Progenitor cell of endocrine pancreas (in vitro differentiated cells): ENCODE measurements at regions not wholly inside any gene's neighbourhood (a gene's known extent, or its start where the extent isn't known, plus 50 kb on each side); places are given as distances from the start of the nearest gene placed in this dataset.

Source experiments
- DNase-seq: peaks from one replicate; pipeline ENCODE4 v3.0.0; 2021; ENCODE audit warnings: low spot score; ENCODE audit not compliant: unreplicated experiment
- H3K27ac Mint-ChIP-seq: 2 replicates; pipeline ENCODE4 v1.8.0; 2021; ENCODE audit warnings: mild to moderate bottlenecking, moderate library complexity, mixed read lengths
- H3K27me3 Mint-ChIP-seq: 2 replicates; pipeline ENCODE4 v1.8.0; 2021; ENCODE audit warnings: mixed read lengths
- H3K36me3 Mint-ChIP-seq: 2 replicates; pipeline ENCODE4 v1.8.0; 2022; ENCODE audit warnings: mixed read lengths; ENCODE audit not compliant: insufficient read depth
- H3K4me1 Mint-ChIP-seq: 2 replicates; pipeline ENCODE4 v1.8.0; 2021; ENCODE audit warnings: low read depth, mixed read lengths
- H3K4me3 Mint-ChIP-seq: 2 replicates; pipeline ENCODE4 v1.8.0; 2021; ENCODE audit warnings: low read depth, mild to moderate bottlenecking, moderate library complexity, mixed read lengths
- H3K9me3 Mint-ChIP-seq: 2 replicates; pipeline ENCODE4 v1.8.0; 2021; ENCODE audit warnings: low read depth, mixed read lengths
- TF ChIP-seq, protein P1 (sequence below): fragments of 200-600 bp; sonication (generic); IDR thresholded peaks from one replicate; pipeline ENCODE4 v1.5.0; 2021; ENCODE audit warnings: antibody characterized with exemption, mild to moderate bottlenecking; ENCODE audit not compliant: unreplicated experiment

DNA sequence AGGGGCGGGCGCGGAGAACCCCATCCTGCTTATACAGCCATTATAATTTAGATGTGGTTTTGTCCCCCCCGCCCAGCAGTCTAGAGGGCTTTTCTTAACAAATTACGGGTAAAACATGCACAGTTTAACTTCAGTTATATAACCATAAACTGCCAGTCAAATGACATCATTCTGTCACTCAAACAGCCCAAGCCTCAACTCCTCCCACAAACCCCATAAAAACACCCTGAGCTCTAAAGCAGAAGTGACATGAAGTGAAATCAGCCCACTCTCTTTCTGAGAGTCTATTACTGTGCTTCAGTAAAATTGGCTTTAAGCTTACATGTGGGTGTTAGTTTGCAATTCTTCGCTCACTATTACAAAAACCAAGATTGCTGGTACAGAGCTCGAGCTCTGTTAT lies 705.1 kb upstream of the GCFC2 start:
- no peak overlapping the region for H3K4me3 Mint-ChIP-seq
- DNase-seq = no peak
- TF ChIP-seq, protein P1, sequence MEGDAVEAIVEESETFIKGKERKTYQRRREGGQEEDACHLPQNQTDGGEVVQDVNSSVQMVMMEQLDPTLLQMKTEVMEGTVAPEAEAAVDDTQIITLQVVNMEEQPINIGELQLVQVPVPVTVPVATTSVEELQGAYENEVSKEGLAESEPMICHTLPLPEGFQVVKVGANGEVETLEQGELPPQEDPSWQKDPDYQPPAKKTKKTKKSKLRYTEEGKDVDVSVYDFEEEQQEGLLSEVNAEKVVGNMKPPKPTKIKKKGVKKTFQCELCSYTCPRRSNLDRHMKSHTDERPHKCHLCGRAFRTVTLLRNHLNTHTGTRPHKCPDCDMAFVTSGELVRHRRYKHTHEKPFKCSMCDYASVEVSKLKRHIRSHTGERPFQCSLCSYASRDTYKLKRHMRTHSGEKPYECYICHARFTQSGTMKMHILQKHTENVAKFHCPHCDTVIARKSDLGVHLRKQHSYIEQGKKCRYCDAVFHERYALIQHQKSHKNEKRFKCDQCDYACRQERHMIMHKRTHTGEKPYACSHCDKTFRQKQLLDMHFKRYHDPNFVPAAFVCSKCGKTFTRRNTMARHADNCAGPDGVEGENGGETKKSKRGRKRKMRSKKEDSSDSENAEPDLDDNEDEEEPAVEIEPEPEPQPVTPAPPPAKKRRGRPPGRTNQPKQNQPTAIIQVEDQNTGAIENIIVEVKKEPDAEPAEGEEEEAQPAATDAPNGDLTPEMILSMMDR = no peak

GRCh38 chr2:76413436-76413835 lies 702.7 kb upstream of the GCFC2 start:
- Mint-ChIP-seq H3K9me3 (no peaks in the 10 kb centered on the region), H3K4me3 (no peak overlapping the region), H3K36me3 (no peaks in the 10 kb centered on the region), H3K4me1 (no peaks in the 10 kb centered on the region), H3K27me3 (no peaks in the 10 kb centered on the region), H3K27ac (no peak overlapping the region)
- TF ChIP-seq, protein P1 = no peak
- no peak for DNase-seq

More for the DNA sequence above, 705.1 kb upstream of the GCFC2 start:
- H3K27ac Mint-ChIP-seq = no peak overlapping the region
- no peaks in the 10 kb centered on the region for H3K4me1 Mint-ChIP-seq
- H3K27me3 Mint-ChIP-seq = no peaks in the 10 kb centered on the region
- H3K9me3 Mint-ChIP-seq = no peaks in the 10 kb centered on the region
- no peaks in the 10 kb centered on the region for H3K36me3 Mint-ChIP-seq

DNA sequence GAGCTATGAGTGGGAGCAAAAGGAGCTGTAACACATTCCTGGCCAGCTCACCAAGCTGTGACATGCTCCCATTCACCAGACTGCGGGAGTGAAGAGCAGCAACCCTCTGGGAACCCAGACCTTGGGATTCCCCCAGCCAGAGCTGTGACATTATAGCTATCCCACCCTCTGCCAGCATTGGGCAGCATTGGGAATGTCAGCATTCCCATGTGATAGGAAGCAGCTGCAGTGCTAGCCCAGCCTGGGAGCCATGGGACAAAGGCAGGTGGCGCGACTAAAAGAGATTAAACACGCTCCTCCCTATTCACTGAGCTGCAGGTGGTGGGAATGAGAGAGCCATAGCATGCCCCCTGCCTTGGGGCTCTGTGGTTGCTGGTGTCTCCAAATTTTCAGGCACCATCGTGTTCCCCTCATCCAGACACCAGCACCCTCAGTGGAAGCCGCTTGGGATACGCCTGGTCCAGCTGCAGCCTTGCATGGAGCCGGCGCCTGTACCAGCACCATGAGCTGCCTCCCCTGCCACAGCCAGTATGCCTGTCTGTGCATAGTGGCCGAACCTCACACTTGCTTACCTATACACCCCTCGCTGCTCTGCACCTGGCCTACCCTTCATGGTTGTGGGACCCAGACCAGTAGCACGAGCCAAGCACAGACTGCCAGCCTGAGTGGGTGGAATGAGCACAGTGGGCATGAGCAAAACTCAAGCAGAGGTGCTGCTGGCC lies 695.6 kb upstream of the GCFC2 start:
- H3K9me3 Mint-ChIP-seq = peaks cover 15% of the 10 kb centered on the region
- no peaks in the 10 kb centered on the region for H3K27me3 Mint-ChIP-seq
- H3K27ac Mint-ChIP-seq = no peak overlapping the region
- H3K4me3 Mint-ChIP-seq = no peak overlapping the region
- no peaks in the 10 kb centered on the region for H3K4me1 Mint-ChIP-seq
- no peak for DNase-seq
- TF ChIP-seq, protein P1 = no peak
- no peaks in the 10 kb centered on the region for H3K36me3 Mint-ChIP-seq

DNA sequence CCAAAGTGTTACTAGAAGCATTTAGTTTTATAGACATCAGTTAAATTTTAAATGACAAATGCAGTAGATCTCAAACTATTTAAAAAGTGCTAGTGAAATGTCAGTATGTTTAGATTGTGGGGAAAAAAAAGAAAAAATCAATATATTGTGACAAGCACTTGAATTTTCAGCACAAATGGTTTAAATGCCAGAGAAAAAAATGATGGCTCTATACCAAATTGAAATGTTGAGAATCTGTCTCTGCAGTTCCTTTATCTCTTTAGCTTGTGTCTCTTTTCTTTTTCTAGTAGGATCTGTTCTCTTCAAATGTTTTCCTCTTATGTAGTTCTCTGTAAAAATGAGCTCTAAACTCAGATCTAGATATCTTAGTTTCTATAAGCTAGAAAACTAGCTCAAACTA lies 682.6 kb upstream of the GCFC2 start:
- Mint-ChIP-seq H3K36me3 (no peaks in the 10 kb centered on the region), H3K4me3 (no peak overlapping the region), H3K4me1 (peaks cover 22% of the 10 kb centered on the region), H3K9me3 (no peaks in the 10 kb centered on the region), H3K27ac (no peak overlapping the region), H3K27me3 (no peaks in the 10 kb centered on the region)
- TF ChIP-seq, protein P1 = no peak
- DNase-seq = no peak

- Mint-ChIP-seq H3K27me3 (no peaks in the 10 kb centered on the region), H3K27ac (no peak overlapping the region), H3K36me3 (no peaks in the 10 kb centered on the region), H3K9me3 (no peaks in the 10 kb centered on the region), H3K4me1 (peaks cover 13% of the 10 kb centered on the region), H3K4me3 (no peak overlapping the region)
- TF ChIP-seq, protein P1 = no peak
- no peak for DNase-seq
Measured at GRCh38 chr2:76391678-76392077, 681.0 kb upstream of the GCFC2 start.
